Hematopoietic multipotent progenitor cell treated with erythropoietin and hydrocortisone succinate and interleukin-3 and kit ligand, for 8 days (in vitro differentiated cells): ENCODE measurements at regions not wholly inside any gene's neighbourhood (a gene's known extent, or its start where the extent isn't known, plus 50 kb on each side); places are given as distances from the start of the nearest gene placed in this dataset.
"Not testable (repeated sequence)": the region's sequence is repeated elsewhere in the genome, so short reads cannot be mapped to it uniquely, and the experiment has no call there.

Experiments
- DNase-seq: peaks from one replicate; pipeline ENCODE4 v3.0.0-alpha.2; 2015

DNA sequence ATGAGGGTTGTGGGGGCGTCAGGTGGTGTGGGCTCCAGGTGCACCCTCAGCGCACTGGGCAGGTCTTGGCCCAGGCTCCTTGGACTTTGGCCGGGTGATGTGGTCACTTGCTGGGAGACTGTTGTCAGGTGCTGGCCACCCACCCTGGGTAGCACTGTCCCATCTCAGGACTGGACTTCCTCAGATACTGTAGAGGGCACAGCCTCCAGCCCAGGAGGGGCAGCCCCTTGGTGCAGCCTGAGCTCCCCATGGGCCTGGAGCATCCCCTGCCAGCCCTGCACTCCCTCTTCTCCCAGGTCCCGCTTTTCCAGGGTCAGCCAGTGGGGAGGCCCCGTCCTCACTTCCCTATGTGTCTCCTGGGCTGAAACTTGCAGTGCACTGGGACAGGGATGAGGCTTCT lies 592.3 kb downstream of the CWH43 start:
- DNase-seq: not testable (repeated sequence)

DNA sequence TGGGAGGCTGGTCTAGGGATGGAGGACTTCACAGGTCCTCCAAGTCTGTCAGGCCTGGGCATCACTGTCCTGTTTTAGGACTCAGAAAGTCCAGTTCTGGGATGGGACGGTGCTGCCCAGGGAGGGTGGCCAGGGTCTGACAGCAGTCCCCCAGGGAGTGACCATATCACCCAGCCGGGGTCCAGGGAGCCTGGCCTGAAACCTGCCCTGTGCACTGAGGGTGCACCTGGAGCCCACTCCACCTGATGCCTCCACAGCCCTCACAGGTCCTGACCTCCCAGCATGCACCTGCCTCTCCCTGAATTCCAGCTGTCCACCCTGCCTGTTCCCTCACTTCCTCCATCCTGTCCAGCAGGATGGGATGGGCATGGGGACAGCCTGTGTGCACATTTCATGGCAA lies 592.8 kb downstream of the CWH43 start:
- DNase-seq: not testable (repeated sequence)

DNA sequence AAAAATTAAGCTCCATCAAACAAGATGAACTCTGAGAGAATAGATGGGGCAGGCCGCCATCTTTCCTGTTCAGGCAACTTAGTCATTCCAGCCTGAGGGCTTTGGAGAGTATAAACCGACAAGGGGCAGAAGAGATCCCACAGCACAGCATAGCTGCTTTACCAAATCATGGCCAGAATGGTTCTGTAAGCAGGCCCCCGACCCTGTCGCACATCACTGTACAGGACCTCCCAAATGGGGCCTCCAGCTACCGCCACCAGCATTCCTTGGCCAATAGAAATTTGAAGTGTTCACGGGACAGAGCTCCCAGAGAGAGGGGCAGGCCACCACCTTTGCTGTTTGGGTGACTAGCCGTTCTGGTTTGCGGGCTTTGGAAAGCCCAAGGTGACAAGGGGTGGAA lies 594.1 kb downstream of the CWH43 start:
- not testable (repeated sequence) for DNase-seq

DNA sequence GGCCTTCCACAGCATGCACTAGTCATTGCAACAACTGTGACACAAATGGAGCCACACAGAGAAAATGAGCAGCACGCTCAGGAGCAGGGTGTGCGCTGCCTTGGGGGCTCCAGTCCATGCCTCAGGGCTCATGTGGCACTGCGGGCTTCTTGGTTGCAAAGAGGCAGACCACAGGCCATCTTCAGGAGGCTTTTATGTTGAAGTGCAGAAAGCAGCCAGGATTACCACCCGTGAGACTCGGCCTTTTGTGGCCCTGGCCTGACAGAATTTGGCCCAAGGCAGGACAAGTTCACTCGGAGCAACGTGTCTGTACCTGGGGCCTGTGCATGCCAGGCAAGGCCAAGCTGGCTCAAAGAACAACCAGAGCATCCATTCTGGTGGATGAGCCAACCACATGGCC lies 602.3 kb downstream of the CWH43 start:
- not testable (repeated sequence) for DNase-seq

DNA sequence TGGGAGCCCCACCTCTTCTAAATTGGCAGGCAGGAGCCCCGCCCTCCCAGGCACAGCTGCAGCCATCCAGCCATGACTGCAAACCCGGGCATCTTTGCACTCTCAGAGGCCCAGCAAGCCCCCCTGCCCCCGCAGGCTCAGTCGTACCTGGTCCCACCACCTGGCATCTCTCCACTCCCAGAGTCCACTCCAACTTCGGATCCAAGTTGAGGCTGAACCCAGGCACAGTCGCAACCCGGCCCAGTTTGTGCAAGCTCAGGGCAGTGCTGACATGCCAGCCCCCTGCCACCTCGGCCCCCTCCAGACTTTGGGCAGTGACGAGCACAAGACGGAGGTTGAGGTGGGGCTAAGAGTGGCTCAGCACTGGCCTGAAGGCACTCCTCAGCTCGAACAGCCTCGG lies 632.4 kb downstream of the CWH43 start:
- DNase-seq: not testable (repeated sequence)

DNA sequence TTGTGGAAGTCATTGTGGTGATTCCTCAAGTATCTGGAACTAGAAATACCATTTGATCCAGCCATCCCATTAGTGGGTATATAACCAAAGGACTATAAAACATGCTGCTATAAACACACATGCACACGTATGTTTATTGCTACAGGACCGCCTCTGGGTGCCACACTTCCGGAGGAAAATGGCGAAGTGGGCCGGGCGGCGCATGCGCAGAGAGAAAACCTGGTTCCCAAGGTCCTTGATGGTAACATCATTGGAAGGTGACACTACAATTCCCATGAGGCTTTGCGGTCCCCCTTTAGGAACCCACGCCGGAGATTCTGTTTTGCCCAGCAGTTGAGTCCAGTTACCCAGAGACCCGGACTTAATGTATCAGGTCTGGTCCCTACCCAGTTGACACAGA lies 640.4 kb downstream of the CWH43 start:
- DNase-seq: not testable (repeated sequence)
